CD1c-positive myeloid dendritic cell (primary cell): ENCODE measurements at regions not wholly inside any gene's neighbourhood (a gene's known extent, or its start where the extent isn't known, plus 50 kb on each side); places are given as distances from the start of the nearest gene placed in this dataset.
"Not testable (repeated sequence)": the region's sequence is repeated elsewhere in the genome, so short reads cannot be mapped to it uniquely, and the experiment has no call there.

ENCODE experiments used
- DNase-seq: peaks from one replicate; pipeline ENCODE4 v3.0.0-alpha.2; 2016; ENCODE audit errors: extremely low spot score

DNA sequence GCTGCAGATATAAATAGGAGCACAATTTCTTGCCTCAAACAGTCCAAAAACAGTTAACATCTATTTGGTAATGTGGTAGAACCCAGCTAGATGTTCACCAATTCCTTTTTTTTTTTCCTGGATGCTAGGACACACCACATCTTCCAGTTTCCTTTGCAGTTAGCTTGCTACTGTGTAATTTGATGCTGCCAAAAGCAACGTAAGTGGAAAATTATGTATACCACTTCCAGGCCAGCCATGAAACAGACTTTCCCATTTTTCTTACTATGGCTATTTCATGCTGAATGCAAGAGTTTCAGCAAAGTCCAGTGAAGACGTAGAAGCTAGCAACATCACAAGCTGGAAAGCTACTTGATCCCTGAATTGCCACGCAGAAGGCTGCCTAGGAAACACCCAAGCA lies 667.2 kb downstream of the TLE1 start:
- DNase-seq, result no peak

DNA sequence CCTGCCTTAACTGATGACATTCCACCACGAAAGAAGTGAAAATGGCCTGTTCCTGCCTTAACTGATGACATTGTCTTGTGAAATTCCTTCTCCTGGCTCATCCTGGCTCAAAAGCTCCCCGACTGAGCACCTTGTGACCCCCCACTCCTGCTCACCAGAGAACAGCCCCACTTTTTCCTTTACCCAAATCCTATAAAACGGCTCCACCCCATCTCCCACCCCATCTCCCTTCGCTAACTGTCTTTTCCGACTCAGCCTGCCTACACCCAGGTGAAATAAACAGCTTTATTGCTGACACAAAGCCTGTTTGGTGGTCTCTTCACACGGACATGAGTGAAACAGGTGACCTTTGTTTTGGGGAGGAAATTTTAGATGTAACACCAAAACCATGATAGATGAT lies 674.4 kb downstream of the TLE1 start:
- DNase-seq, result not testable (repeated sequence)

DNA sequence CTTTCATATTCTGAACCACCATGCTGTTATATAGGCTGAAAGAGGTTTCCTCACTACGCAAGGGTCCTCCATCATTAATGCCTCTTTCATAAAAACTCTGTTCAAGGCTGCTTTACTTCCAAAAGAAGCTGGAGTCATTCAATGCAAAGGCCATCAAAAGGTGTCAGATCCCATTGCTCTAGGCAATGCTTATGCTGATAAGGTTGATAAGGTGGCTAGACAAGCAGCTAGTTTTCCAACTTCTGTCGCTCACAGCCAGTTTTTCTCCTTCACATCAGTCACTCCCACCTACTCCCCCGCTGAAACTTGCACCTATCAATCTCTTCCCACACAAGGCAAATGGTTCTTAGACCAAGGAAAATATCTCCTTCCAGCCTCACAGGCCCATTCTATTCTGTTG lies 676.2 kb downstream of the TLE1 start:
- not testable (repeated sequence) for DNase-seq

DNA sequence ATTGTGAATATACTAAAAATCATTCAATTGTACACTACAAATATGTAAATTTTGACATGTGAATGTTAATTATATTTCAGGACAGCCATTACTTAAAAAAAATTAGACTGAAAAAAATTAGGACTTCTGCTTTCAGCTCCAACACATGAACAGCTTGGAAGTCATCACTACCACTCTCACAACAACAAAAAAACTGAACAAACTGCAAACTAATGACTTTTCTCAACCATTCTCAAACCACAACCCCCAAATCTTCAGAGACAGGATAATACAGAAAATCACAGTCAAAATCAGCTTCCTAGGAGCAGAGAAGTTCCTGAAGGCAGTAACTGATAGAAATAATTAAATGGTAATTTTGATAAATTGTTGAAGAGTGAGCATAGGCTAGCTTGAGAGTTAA lies 686.4 kb downstream of the TLE1 start:
- DNase-seq, result no peak

DNA sequence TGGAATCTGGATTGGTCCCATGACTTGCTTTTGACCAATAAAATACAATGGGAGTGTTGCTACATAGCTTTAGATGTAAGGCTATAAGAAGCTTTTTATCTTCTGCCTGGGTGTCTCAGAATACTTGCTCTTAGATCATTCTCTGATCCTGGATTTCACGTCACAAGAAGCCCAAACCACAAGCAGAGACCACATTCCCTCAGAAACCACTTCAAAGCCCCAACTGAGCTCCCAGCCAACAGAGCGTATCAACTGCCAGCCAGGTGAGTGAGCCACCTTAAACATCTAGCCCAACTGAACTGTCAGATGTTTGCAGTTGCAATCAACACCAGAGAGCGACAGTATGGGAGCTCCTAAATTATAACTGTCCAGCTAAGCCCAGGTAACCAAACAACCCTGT lies 687.1 kb downstream of the TLE1 start:
- no peak for DNase-seq

DNA sequence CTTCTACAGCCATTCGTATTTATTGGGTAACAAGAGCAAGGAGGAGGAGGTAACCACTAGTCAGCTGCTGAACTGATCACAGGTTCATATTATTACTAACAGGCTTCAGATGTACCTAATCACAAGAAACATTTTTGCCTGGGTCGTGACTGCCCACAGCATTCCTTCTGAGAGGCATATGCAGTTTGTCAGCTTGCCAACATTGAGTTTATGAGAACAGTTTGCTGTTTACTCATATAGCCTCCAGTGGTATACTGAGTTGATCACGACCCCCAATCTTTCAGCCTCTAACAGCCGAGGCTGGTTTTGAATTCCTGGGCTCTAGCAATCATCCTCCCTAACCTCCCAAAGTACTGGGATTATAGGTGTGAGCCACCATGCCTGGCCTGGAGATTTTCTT lies 693.6 kb downstream of the TLE1 start:
- DNase-seq, result no peak

DNA sequence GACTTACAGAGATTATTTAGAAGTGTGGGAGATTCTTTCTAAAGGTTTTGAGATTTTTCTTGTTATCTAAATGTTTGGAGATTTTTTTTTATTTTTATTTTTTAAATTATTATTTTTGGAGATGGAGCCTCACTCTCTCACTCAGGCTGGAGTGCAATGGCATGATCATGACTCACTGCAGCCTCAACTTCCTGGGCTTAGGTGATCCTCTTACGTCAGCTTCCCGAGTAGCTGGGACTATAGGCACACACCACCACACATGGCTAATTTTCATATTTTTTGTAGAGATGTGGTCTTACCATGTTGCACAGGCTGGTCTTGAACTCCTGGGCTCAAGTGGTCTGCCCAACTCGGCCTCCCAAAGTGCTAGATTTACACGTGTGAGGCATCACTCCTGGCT lies 694.5 kb downstream of the TLE1 start:
- no peak for DNase-seq

DNA sequence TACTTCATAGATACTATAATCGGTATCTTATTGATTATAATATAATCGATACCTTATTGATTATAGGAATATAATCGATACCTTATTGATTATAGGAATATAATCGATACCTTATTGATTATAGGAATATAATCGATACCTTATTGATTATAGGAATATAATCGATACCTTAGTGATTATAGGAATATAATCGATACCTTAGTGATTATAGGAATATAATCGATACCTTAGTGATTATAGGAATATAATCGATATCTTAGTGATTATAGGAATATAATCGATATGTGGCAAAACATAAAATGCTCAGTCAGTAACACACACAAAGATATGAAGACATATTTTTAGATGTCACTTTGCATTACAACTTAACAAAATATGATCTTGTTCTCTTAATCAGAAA lies 703.8 kb downstream of the TLE1 start:
- not testable (repeated sequence) for DNase-seq

DNA sequence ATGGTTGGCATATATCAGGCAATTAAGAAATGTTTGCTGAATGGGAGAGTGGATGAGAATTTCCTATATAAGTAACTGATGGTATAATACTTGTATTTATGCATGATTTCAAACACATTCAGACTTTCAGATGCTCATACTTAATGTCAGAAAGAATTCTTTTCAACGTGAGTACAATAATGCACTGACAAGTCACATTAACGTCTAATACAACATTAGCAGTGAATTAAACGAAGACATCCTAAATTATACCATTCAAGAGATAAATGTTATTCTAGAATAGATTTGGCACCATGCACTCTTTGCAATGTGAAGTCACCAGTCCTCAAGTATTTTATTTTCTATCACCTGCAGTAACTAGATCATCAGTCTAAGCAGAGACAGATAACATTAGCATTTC lies 712.9 kb downstream of the TLE1 start:
- no peak for DNase-seq

DNA sequence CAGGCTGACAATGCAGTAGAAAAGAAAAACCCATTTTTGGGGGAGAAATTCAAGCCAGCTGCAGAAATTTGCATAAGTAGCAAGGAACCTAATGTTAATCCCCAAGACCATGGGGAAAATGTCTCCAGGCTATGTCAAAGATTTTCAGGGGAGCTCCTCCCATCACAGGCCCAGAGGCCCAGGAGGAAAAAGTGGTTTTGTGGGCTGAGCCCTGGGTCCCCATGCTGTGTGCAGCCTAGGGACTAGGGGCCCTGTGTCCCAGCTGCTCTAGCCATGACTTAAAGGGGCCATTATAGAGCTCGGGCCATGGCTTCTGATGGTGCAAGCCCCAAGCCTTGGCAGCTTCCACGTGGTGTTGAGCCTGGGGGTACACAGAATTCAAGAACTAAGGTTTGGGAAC lies 719.0 kb downstream of the TLE1 start:
- not testable (repeated sequence) for DNase-seq

DNA sequence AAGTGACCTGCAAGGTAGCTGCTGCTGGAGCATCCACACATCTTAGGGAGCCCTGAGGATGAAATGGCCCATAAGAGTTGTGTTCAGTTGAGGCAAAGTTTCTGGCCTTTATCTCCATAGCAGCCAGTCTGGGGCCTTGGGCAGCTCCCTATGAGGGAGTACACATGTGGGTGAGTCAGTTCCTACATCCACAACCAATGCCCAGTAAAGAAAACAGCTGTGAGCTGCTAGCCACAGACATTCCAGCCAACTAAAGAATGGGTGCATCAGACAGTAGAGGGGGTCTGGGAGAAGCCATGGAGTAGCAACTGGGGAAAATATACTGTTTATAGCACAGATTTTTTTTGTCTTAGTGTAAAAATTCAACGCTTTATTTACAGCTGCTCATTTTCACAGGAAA lies 720.7 kb downstream of the TLE1 start:
- no peak for DNase-seq

DNA sequence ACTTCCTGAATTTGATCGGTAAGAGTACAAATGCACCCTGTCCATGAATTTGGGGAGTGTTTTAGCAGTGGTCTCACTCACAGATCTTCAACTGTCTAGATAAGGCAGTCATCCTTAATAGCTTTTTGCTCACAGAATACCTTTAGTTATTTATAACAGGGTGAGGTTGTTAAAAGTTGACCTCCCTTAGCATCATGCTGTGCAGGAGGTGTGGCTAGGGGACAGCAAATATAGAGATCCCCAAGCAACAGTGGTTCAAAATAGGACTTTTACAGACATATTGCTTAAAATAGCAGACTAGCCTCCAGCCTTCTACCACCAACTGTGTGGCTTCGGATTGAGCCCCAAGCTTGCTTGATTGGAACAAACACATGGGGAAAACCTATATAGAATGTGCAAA lies 724.4 kb downstream of the TLE1 start:
- DNase-seq, result no peak

DNA sequence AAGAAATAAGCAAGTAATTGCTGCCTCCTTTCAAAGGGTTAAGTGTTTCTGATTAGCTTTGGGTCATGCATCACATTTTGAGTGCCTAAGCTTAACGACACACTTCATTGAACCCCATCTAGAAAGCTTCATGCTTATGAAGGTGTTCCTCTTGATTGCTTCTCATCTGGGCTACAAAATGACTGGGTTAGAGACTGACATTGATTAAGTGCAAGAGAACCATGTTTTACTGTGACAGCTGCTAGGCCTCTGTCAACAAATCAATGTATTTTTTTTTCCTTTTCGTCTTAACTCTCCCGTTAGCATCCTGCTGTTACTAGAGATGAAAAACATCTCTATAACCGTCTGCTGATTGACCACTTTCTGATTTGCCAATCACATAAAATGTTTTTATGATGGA lies 725.0 kb downstream of the TLE1 start:
- no peak for DNase-seq

DNA sequence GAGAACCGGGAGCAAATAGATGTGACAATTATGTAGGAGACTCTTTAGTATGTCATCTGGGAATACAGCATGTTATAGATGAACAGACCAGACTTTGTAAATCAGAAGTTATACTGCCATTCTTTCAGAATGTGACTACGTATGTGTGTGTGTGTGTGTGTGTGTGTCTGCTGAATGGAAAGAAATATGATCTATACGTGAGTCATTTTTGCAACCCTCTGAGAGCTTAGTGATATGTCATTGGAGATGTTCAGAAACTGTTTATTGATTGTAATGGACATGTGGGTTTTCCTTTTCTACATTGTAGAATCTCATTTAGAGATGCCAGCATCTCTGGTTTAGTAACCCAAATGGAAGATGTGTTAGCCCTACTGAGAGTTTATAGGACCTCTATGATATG lies 731.5 kb downstream of the TLE1 start:
- no peak for DNase-seq

DNA sequence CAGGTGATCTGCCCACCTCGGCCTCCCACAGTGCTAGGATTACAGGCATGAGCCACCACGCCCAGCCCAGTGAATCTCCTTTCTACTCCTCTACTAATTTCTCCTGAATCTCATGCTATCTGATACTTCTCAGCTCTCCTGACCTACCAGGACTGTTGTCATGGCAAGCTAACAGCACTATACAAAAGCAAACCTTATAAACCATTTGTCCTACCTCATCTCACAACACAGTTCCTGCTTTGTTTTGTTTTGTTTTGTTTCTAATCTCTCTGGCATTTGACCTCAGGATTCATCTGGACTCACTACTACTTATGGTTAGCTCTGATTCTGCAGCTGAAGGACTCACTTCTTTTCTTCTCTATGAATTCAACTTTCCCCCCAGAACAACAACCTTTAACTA lies 734.8 kb downstream of the TLE1 start:
- DNase-seq, result no peak

DNA sequence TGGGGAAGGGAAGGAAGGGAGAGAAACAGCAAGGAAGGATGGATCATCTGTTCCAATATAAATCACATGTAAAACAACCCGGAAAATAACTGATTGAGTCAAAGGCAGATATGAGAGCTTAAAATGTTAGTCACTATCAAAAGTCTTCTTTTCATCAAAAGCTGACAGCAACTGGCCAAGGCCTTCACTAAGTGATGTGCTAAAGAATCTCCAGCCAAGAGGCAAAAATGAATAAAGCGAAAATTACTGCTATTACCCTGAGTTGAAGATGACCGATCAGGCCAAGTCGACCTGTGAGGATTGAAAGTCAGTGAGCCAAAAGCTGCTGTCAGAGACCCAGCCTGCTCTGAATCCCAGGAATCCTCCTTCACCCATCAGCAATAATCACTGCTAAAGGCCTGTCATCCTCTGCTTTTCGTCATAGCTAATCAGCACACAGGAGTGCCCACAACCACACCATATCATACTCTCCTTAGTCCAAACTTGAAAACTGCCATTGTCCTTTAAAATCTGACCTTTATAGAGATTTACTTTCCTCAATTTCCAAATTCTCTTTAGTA lies 736.9 kb downstream of the TLE1 start:
- DNase-seq, result no peak

DNA sequence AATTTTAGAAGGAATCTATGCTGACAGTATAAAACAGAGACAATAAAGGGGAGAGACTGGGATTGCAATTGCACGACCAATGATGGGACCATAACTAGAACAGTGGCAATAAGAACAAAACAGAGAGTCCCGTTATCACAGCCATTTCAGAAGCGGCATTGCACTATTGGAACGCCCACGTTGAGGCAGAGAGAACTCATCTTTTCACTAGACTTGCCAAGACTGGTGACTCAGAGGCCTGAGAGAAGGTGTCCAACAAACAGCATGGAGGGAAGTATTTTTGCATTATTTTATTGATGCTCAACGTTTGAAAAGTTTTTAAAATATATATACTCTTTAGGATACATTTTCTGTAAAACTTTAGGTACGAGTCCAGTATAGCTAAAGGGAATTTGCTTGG lies 737.7 kb downstream of the TLE1 start:
- no peak for DNase-seq

DNA sequence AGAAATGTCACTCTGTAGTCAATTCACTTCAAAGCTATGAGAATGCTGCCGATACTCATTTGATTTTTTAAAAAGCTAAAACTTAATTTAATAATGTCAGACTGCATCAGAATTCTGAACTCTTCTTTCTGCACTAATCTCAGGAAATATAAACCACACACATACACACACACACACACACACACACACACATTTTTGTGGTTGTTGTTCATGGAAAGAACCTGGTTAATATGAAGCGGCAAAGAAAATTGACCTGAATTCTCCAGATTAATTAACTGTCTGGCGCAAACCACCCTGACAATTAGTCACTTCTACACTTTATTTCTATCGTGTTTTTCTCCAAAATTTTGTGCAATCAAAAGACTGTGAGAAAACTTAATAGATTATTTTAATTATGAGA lies 740.5 kb downstream of the TLE1 start:
- DNase-seq, result no peak

DNA sequence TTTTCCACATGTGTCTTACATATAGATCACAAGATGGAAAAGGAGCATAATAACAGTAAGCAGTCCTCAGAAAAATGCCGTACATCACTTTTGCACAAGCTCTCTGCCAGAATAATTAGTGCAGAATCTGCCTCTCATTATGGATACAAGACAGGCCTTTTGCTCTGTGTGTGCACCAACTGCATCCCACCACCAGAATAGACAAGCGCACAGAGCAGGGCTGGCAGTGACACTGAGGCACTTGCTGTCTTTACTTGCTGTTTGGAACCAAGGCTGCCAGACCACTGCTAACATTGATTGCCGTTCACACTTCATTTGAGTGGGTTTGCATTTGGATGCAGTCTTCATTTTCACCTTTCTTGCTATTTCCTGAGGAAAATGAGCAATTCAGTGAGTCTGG lies 741.3 kb downstream of the TLE1 start:
- DNase-seq, result no peak

DNA sequence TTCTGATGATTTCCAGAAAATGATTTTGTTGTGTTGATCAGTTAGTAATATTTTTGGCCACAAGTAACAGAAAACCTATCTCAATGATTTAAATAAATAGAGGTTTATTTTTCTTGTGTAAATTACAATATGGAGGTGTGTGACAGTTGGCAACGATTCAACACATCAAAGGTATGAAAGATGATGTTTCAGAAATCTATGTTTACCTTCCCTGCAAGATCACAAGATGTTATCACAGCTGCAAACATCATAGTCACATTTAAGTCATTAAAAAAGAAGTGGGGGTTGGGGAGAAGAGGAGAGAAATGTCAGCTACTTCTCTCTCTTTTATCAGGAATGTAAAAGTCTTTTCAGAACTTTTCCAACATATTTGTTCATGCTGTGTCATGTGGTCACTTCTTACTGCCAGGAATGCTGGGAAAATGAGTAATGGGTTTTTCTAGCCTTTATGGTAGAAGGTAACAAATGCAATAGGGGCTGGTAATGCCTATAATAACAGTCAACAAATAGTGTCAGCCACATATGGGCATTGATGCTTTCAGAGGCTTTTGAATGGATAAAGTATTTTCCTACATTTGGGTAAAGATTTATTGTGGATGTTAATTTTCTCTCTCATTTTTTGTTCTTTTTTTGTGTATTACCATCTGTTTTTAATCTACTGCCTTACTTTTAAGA lies 742.7 kb downstream of the TLE1 start:
- DNase-seq, result no peak

DNA sequence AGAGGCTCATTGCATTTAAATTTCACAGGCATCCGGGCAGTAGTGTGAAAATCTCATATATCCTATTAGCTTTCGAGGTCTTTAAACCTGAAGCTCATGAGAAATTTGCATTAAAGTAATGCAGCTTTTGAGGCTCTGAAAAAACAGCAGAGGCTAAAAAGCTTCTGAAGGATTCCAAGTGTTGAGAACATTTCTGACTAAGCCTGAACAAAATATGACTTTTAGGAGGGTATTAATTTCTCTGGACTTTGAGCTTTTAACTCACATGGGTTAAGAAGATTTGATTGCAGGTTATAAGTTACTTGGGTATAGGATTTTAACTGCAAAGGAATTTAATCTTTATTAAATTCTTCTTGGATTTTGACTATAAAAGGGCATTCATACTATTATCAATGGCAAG lies 743.9 kb downstream of the TLE1 start:
- no peak for DNase-seq

DNA sequence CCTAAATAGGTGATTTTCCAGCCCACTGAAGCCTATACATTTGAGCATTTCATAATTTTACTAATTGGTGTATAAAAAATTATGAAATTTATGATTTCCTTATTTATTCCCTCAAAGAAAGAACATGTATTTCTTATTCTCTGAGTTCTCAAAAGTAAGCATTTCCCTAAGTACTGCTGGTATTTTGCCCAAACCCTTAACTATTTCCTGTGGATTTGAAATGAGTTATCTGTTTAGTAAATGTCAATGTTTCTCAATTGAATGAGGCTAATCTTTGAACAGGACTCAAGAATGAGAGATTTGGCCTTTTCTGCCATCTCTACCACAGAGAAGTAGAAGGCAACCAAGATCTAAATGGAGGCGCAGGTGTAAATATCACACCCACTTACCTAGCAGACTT lies 751.7 kb downstream of the TLE1 start:
- DNase-seq, result no peak

DNA sequence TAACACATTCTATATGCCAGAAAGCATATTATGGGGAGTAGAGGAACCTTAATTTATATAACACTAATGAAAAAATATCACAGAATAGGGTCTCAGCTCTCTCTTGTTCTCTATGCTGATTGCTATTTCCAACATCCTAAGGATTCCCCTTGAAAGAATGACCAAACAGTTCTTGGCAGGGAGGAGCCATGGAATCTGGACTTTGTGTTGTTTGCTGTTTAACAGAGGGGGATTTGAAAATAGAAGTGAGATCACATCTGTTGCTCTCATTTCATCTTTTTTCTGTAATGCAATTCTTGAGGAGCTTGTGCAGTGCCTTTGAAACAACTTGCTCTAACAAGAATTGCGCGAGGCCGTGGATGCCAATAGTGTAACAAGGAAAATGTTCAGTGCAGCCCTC lies 755.3 kb downstream of the TLE1 start:
- DNase-seq, result no peak
